H1 (cell line): ENCODE measurements at regions not wholly inside any gene's neighbourhood (a gene's known extent, or its start where the extent isn't known, plus 50 kb on each side); places are given as distances from the start of the nearest gene placed in this dataset.

Experiments used
- CTBP2 ChIP-seq: IDR thresholded peaks from 2 replicates; pipeline ENCODE4 v1.7.0; 2011; ENCODE audit warnings: borderline replicate concordance, mild to moderate bottlenecking, moderate library complexity, mixed read lengths, low read length; ENCODE audit not compliant: insufficient read depth, insufficient read length
- EP300 ChIP-seq, 2 experiments: IDR thresholded peaks; 1 replicate in 1 of 2; 2 replicates in 1 of 2; pipeline ENCODE4 v1.6.1; 2011 to 2012; ENCODE audit warnings: low read depth in 2 of 2, low read length in 2 of 2, mild to moderate bottlenecking in 2 of 2, borderline replicate concordance in 1 of 2, inconsistent platforms in 1 of 2, moderate library complexity in 1 of 2
- FOSL1 ChIP-seq: IDR thresholded peaks from 2 replicates; pipeline ENCODE4 v1.6.1; 2011; ENCODE audit warnings: mild to moderate bottlenecking, low read depth, low read length, moderate library complexity; ENCODE audit not compliant: insufficient read depth
- HDAC6 ChIP-seq: IDR thresholded peaks from one replicate; pipeline ENCODE4 v1.7.1; 2012; ENCODE audit warnings: low read depth, mild to moderate bottlenecking, inconsistent platforms, low read length, moderate library complexity
- TF ChIP-seq, protein P1 (sequence below): IDR thresholded peaks from 2 replicates; pipeline ENCODE4 v1.6.1; 2012; ENCODE audit warnings: low read length, inconsistent platforms

- TF ChIP-seq, protein P1, sequence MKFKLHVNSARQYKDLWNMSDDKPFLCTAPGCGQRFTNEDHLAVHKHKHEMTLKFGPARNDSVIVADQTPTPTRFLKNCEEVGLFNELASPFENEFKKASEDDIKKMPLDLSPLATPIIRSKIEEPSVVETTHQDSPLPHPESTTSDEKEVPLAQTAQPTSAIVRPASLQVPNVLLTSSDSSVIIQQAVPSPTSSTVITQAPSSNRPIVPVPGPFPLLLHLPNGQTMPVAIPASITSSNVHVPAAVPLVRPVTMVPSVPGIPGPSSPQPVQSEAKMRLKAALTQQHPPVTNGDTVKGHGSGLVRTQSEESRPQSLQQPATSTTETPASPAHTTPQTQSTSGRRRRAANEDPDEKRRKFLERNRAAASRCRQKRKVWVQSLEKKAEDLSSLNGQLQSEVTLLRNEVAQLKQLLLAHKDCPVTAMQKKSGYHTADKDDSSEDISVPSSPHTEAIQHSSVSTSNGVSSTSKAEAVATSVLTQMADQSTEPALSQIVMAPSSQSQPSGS: no peak
- TF ChIP-seq FOSL1 (no peak), CTBP2 (no peak), HDAC6 (no peak), EP300 (IDR thresholded peaks at IDR 0.05; ENCODE audit: borderline replicate concordance in 1 of 2, low read depth in 2 of 2, low read length in 2 of 2) (no peak)
These were observed 188.0 kb upstream of the GSE1 start (continued) for GRCh38 chr16:85425074-85425662.
